ENCODE measurements at regions not wholly inside any gene's neighbourhood (a gene's known extent, or its start where the extent isn't known, plus 50 kb on each side); places are given as distances from the start of the nearest gene placed in this dataset.

DNA sequence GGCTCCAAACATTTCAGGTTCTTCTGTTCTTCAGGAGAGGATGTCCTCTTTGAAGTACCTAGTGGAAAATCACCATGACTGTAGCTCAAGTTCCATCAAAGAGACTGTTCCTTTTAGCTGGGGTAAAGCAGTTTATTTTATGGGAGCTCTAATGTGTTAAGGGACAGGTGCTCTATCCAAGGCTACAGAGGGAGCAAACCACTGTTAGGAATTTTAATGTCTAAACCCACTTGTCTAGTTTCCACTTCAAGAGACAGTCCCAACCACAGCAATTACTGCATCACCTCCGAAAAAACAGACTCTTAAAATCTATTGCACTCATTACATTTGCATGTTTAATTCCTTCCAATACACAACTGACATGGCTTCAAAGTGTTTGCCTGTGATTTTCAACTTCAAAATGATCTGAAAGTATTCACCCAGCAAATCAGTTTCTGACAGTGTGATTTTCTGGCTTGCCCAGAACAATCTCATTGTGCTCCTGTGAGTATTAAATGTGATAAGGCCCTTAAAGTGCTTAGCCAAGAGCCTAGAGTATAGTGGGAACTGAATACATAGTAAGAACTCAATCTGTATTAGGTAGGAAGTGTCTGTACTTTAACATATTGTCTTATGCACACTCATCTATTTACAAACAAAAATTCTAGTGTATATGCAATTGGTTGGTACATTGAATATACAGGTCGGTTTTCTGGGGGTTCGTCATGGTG, 266.5 kb upstream of the CCDC54 start:
- ChIA-PET POLR2A (no interaction called here), CTCF (no interaction called here)
- Mint-ChIP-seq H3K4me1 (no peaks in the 10 kb centered on the region), H3K27ac (no peak overlapping the region), H3K9me3 (no peaks in the 10 kb centered on the region), H3K36me3 (ENCODE audit: low read depth) (no peaks in the 10 kb centered on the region), H3K27me3 (peaks cover 3% of the 10 kb centered on the region), H3K4me3 (no peak overlapping the region)
- no peak for DNase-seq

DNA sequence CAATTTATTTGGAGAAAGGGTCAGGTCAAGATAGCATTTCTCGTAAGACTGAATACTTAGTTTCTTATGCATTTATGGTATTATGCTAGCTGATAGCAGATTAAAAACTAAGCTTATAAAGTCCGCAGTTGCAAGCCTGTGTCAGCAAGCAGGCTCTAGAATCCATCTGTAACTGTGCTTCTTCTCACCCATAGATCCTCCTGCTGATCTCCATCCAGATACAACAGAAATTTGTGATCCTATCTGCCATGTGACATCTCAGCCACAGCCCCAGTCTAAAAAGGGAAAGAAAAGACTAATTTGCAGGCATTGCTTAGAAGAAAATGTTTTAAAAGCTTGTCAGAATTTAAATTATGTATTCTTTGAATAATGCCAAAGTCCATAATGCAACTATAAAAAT, 265.4 kb upstream of the CCDC54 start:
- POLR2A ChIA-PET: no interaction called here
- CTCF ChIA-PET: no interaction called here
- Mint-ChIP-seq H3K27me3 (peaks cover 3% of the 10 kb centered on the region), H3K4me1 (no peaks in the 10 kb centered on the region), H3K27ac (no peak overlapping the region), H3K36me3 (ENCODE audit: low read depth) (no peaks in the 10 kb centered on the region), H3K9me3 (no peaks in the 10 kb centered on the region), H3K4me3 (no peak overlapping the region)
- no peak for DNase-seq

DNA sequence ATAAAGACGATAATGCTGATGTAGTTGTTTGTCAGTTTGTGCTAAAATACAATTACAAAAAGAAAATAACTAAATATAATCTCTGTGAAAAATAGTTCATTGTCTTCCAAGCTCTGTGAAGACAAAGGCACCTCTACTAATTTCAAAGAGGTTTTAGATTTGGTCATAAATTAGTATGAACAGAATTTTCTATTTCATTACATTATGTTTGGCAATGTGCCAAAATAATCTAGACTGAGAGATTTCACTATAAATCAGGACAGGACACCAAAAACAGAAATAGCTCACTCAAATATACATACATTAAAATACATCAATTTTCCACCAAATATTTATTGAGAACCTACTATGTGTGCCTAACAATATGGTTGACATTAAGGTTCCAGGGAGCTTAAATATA, 264.9 kb upstream of the CCDC54 start:
- Mint-ChIP-seq H3K9me3 (no peaks in the 10 kb centered on the region), H3K27ac (no peak overlapping the region), H3K4me1 (no peaks in the 10 kb centered on the region), H3K36me3 (ENCODE audit: low read depth) (no peaks in the 10 kb centered on the region), H3K27me3 (peaks cover 3% of the 10 kb centered on the region), H3K4me3 (no peak overlapping the region)
- POLR2A ChIA-PET: no interaction called here
- DNase-seq: no peak
- CTCF ChIA-PET: no interaction called here

DNA sequence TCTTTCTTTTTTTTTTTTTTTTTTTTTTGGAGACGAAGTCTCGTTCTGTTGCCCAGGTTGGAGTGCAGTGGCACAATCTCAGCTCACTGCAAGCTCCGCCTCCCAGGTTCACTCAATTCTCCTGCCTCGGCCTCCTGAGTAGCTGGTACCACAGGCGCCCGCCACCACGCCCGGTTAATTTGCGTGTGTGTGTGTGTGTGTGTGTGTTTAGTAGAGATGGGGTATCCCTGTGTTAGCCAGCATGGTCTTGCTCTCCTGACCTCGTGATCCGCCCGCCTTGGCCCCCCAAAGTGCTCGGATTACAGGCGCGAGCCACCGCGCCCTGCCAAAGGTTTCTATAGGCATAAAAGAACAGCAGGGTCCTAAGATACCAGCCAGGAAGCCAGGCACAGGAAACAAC, 261.0 kb upstream of the CCDC54 start:
- no peak for DNase-seq
- Mint-ChIP-seq H3K9me3 (no peaks in the 10 kb centered on the region), H3K27me3 (peaks cover 3% of the 10 kb centered on the region), H3K36me3 (ENCODE audit: low read depth) (no peaks in the 10 kb centered on the region), H3K4me1 (no peaks in the 10 kb centered on the region), H3K4me3 (no peak overlapping the region), H3K27ac (no peak overlapping the region)
- ChIA-PET CTCF (no interaction called here), POLR2A (no interaction called here)

DNA sequence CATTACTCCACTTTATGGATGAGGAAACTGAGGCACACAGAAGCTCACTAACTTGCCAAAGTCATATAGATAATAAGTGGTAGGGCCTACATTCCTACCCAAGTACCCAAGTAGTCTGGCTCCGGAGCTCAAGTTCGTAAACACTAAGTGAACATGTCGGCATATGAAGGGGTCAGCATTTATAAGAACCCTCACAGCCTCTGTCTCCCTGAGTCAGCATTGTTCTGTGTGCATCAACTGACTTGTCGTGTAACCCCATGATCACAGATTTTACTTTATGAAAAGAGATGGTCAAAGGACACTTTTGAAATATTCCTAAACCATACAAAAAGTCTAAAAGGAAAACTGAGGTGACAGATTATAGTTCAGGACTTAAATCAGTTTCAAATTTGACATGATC, 260.1 kb upstream of the CCDC54 start:
- no peak for DNase-seq
- no peak overlapping the region for H3K27ac Mint-ChIP-seq
- no peaks in the 10 kb centered on the region for H3K4me1 Mint-ChIP-seq
- ChIA-PET POLR2A (no interaction called here), CTCF (no interaction called here)
- no peak overlapping the region for H3K4me3 Mint-ChIP-seq
- H3K9me3 Mint-ChIP-seq: no peaks in the 10 kb centered on the region
- H3K27me3 Mint-ChIP-seq: peaks cover 5% of the 10 kb centered on the region
- H3K36me3 Mint-ChIP-seq (ENCODE audit: low read depth): no peaks in the 10 kb centered on the region

DNA sequence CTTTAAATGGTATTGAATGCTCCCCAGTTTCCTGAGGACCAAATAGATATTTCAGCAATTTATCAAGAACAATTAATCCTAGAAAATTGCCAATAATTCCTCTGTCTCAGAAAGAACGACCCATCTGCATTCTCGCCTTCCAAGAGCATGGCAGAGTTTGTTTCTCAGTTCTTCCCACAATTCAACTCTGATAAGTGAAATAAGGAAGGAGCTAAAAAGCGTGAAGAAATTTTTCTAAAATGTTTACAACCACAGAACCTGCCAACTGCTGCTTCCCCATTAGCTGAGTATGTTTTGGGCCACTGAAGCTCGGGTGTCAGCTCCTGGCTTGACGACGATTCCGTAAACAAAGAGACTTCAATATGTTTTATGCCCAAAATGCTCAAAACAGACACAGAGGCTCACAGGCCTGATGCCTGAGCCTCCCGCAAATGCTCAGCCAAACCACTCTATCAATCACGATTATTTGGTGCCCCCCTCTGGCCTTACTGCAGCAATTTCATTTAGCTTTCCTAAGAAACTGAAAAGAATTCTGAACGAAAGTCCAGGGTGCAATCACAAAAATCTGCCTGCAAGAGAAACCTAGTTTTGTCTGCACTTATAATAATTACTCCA, 259.2 kb upstream of the CCDC54 start:
- DNase-seq: no peak
- Mint-ChIP-seq H3K36me3 (ENCODE audit: low read depth) (no peaks in the 10 kb centered on the region), H3K4me1 (no peaks in the 10 kb centered on the region), H3K27ac (no peak overlapping the region), H3K27me3 (peaks cover 7% of the 10 kb centered on the region), H3K4me3 (no peak overlapping the region), H3K9me3 (no peaks in the 10 kb centered on the region)
- ChIA-PET POLR2A (no interaction called here), CTCF (no interaction called here)

DNA sequence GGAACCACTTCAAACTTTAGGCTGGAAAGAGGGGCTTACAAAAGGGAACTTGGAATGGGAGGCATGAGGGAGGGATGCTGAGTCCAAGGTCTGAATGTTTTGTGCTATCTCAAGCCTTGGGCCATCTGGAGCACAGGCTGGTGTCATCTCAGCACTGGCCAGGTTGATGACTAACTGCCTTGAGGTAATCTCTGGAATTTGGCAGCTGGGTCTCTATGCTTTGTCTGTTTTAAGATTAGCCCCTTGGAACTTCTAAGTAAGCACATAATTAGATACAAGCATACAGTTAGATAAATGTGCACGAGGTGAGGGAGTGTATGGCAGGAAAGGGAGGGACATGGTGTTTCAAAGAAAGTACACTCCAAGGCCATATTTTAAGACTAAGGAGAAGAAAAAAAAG, 252.4 kb upstream of the CCDC54 start:
- CTCF ChIA-PET: no interaction called here
- H3K27me3 Mint-ChIP-seq: peaks cover 10% of the 10 kb centered on the region

DNA sequence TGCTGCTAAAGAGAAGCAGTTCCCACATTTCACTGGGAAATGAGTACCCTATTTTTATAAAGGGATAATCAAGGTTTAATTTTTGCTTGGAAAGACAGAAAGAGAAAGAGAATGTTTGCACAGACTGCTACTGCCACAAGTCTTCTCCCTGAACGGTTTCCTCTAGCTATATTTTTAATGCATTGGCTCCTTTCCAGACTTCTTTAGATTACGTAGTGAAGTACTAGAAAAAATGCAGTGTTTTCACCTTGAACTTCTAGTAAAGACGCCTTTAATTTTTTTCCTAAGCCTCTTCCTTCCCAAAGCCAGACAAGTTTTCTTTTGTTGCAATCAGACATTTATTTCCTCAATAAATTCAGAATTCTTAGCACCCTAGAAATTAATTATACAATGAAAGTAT, 248.3 kb upstream of the CCDC54 start:
- no peak overlapping the region for H3K4me3 Mint-ChIP-seq
- ChIA-PET CTCF (no interaction called here), POLR2A (no interaction called here)
- no peaks in the 10 kb centered on the region for H3K36me3 Mint-ChIP-seq (ENCODE audit: low read depth)
- H3K27me3 Mint-ChIP-seq: peaks cover 6% of the 10 kb centered on the region
- H3K4me1 Mint-ChIP-seq: no peaks in the 10 kb centered on the region
- no peak overlapping the region for H3K27ac Mint-ChIP-seq
- H3K9me3 Mint-ChIP-seq: no peaks in the 10 kb centered on the region
- DNase-seq: no peak

More for the DNA sequence above, 252.4 kb upstream of the CCDC54 start:
- DNase-seq: no peak
- POLR2A ChIA-PET: no interaction called here
- Mint-ChIP-seq H3K4me3 (no peak overlapping the region), H3K27ac (no peak overlapping the region), H3K9me3 (no peaks in the 10 kb centered on the region), H3K4me1 (no peaks in the 10 kb centered on the region), H3K36me3 (ENCODE audit: low read depth) (no peaks in the 10 kb centered on the region)

DNA sequence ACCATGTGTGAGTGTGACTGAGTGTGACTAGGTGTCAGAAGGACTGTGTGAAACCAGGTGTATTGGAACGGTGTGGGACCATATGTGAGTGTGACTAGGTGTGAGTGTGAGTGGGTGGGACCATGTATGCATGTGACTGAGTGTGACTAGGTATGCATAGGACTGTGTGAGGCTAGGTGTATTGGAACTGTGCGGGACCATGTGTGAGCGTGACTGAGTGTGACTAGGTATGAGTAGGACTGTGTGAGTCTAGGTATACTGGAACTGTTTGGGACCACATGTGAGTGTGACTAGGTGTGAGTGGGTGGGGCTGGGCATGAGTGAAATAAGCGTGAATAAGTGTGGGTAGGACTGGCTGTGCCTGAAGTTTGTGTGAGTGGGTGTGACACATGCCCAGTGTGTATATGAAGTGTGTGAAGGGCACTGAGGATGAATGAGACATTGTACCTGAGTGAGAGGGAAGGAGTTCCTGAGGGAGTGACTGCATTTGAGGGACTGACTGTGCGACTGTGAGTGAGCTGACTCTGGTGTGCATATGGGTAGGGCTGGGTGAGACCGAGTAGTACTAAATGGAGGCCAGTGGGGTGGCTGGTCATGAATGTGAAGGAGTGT, 247.0 kb upstream of the CCDC54 start:
- Mint-ChIP-seq H3K27ac (no peak overlapping the region), H3K4me3 (no peak overlapping the region), H3K4me1 (no peaks in the 10 kb centered on the region), H3K27me3 (no peaks in the 10 kb centered on the region), H3K36me3 (ENCODE audit: low read depth) (no peaks in the 10 kb centered on the region), H3K9me3 (no peaks in the 10 kb centered on the region)
- DNase-seq: no peak
- ChIA-PET POLR2A (no interaction called here), CTCF (no interaction called here)

DNA sequence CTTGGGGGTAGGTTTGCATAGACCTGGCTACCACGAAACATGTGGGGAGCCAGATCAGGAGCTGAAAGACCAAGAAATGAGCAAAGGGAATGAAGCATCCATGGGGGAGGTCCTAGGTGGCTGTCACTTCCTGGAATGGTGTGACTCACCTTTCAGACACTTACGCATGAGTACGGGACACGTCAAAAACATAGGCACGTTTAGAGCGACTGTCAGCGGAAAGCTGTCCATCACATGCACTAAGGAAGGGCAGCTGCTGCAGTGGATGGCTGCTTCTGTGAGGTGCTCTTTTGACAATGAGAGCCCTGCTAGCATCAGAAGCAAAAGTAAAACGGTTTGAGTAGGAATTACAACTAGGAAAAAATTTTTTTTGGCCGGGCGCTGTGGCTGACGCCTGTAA, 244.6 kb upstream of the CCDC54 start:
- POLR2A ChIA-PET: no interaction called here
- CTCF ChIA-PET: no interaction called here

DNA sequence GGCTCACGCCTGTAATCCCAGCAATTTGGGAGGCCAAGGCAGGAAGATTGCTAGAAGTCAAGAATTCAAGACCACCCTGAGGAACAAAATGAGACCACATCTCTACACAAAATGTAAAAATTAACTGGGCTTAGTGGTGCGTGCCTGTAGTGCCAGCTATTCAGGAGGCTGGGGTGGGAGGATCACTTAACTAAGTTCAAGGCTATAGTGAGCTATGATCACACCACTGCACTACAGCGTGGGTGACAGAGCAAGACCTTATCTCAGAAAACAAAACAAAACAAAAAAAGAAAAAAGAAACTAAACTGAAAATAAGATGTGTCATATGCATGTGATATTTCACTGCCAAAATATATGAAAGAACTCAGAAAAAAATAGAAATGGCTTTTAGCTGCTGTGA, 243.3 kb upstream of the CCDC54 start:
- no peak for DNase-seq
- no peaks in the 10 kb centered on the region for H3K27me3 Mint-ChIP-seq
- POLR2A ChIA-PET: no interaction called here
- CTCF ChIA-PET: no interaction called here
- H3K9me3 Mint-ChIP-seq: no peaks in the 10 kb centered on the region
- H3K4me1 Mint-ChIP-seq: no peaks in the 10 kb centered on the region
- H3K4me3 Mint-ChIP-seq: no peak overlapping the region
- no peak overlapping the region for H3K27ac Mint-ChIP-seq
- H3K36me3 Mint-ChIP-seq (ENCODE audit: low read depth): no peaks in the 10 kb centered on the region

More for the DNA sequence above, 244.6 kb upstream of the CCDC54 start:
- Mint-ChIP-seq H3K4me1 (no peaks in the 10 kb centered on the region), H3K27me3 (no peaks in the 10 kb centered on the region), H3K4me3 (no peak overlapping the region), H3K9me3 (no peaks in the 10 kb centered on the region), H3K36me3 (ENCODE audit: low read depth) (no peaks in the 10 kb centered on the region), H3K27ac (no peak overlapping the region)
- no peak for DNase-seq

DNA sequence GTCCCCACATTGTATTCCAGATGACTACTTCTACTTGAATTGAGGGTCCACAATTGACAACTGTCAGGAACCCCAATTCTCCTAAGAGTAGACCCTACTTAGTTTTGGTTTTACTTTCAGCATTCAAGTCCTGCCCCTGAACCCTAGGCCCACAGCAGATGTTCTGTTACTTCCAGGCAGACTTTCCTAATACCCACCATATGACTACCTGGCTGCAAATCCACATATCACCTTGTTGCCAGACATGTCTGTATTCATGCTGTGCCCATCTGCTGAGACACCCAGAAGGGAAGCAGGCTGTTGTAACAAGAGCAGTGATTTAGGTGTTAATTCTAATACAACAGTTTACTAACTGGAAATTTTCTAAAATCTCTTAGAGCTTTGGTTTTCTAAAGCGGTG, 235.1 kb upstream of the CCDC54 start:
- ChIA-PET CTCF (no interaction called here), POLR2A (no interaction called here)
- H3K36me3 Mint-ChIP-seq (ENCODE audit: low read depth): no peaks in the 10 kb centered on the region
- no peaks in the 10 kb centered on the region for H3K4me1 Mint-ChIP-seq
- H3K27me3 Mint-ChIP-seq: peaks cover 2% of the 10 kb centered on the region
- H3K9me3 Mint-ChIP-seq: no peaks in the 10 kb centered on the region
- no peak for DNase-seq
- no peak overlapping the region for H3K27ac Mint-ChIP-seq
- no peak overlapping the region for H3K4me3 Mint-ChIP-seq

DNA sequence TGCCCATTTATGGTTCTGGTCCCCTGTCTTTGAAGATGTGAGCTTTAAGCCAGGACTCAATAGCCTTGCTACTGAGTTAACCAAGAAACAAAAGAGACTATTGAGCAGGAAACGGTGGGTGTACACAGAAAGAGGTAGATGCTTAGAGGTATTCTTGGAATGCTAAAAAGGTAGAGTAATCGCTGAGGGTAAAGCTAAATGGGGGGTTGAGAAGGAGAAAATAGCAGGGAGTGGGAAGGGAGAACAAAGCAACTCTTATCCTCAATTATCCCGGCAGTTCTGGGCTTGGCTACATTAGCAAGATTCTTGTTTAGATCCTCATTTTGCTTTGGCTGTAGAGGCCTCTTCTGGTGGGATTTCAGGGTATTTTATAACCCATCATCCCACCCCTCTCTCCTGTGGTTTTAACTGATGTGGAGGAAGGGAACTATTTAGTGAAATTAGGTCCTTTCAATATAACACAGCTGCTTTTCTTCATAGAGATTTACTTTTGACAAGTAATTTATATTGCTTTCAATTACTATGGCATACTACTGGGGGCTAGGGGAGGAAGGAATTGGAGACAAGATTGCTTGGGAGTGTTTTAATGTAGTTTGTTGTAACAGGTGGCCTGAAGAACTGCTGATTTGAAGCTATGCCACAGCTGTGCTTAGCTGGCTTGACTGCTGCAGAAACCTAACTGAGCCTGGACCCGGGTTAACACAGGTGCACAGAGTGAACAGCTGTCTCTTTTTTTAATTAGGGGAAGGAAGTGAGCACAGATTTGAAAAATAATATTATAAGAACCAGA, 234.3 kb upstream of the CCDC54 start:
- no peaks in the 10 kb centered on the region for H3K9me3 Mint-ChIP-seq
- ChIA-PET POLR2A (no interaction called here), CTCF (no interaction called here)
- peaks cover 2% of the 10 kb centered on the region for H3K27me3 Mint-ChIP-seq
- H3K36me3 Mint-ChIP-seq (ENCODE audit: low read depth): no peaks in the 10 kb centered on the region
- no peak overlapping the region for H3K4me3 Mint-ChIP-seq
- no peak overlapping the region for H3K27ac Mint-ChIP-seq
- DNase-seq: no peak
- no peaks in the 10 kb centered on the region for H3K4me1 Mint-ChIP-seq

DNA sequence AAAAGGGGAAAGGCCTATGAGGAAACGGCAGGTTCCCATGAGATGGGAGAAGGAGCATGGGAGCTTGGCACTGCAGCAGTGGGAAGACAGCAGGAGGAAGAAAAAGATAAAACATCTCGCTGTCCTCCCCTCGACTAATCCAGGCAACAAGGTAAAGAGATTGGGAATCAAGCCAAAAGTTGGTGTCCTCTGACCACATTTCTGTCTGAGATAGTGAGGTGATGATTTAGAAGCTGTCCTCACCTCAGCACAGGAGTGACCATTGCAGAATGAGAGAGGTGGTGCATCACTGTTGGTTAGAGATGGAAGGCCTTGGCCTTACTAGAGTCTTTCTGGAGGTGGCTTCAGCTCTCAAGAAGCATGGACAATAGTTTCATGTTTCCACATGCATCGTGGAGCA, 226.6 kb upstream of the CCDC54 start:
- ChIA-PET POLR2A (no interaction called here), CTCF (no interaction called here)
- Mint-ChIP-seq H3K36me3 (ENCODE audit: low read depth) (no peaks in the 10 kb centered on the region), H3K4me3 (no peak overlapping the region), H3K4me1 (no peaks in the 10 kb centered on the region), H3K9me3 (no peaks in the 10 kb centered on the region), H3K27me3 (peaks cover 2% of the 10 kb centered on the region), H3K27ac (no peak overlapping the region)
- DNase-seq: no peak

Measured in activated CD4-positive, alpha-beta memory T cell treated with anti-CD3 and anti-CD28 coated beads, Interleukin-2, amount 10 ng/mL, durations not matched to agents 7 days and 5 days (primary cell).